ENCODE measurements at regions not wholly inside any gene's neighbourhood (a gene's known extent, or its start where the extent isn't known, plus 50 kb on each side); places are given as distances from the start of the nearest gene placed in this dataset.

- Histone ChIP-seq H3K9me3 (no peaks in the 10 kb centered on the region), H3K27ac (no peak overlapping the region), H3K4me3 (no peak overlapping the region), H3K36me3 (no peaks in the 10 kb centered on the region), H3K27me3 (no peaks in the 10 kb centered on the region), H3K4me1 (no peaks in the 10 kb centered on the region)
- intact Hi-C loops (cut with DNase I) = no loop called here
- ATAC-seq = no peak
- 60% methylated on average over 4 of the region's 6 CpGs for WGBS (ENCODE audit: insufficient coverage, low coverage, low lambda C conversion rate, missing lambda C conversion rate)
- no peak for TF ChIP-seq POLR2A (IDR thresholded peaks at IDR 0.05)
- TF ChIP-seq CTCF (IDR thresholded peaks at IDR 0.05) = no peak
- DNase-seq = no peak
Observed at GRCh38 chr1:5221451-5221850, 567.0 kb downstream of the AJAP1 start.

GRCh38 chr1:5220821-5221220 is 566.4 kb downstream of the AJAP1 start:
- no peak overlapping the region for H3K4me3 ChIP-seq
- H3K27ac ChIP-seq = no peak overlapping the region
- no peaks in the 10 kb centered on the region for H3K9me3 ChIP-seq
- H3K4me1 ChIP-seq = no peaks in the 10 kb centered on the region
- no peaks in the 10 kb centered on the region for H3K27me3 ChIP-seq
- WGBS (ENCODE audit: insufficient coverage, low coverage, low lambda C conversion rate, missing lambda C conversion rate) = 29% methylated on average over 7 of the region's 7 CpGs
- H3K36me3 ChIP-seq = no peaks in the 10 kb centered on the region
- DNase-seq = no peak
- ATAC-seq = no peak
- intact Hi-C loops (cut with DNase I) = no loop called here
- TF ChIP-seq POLR2A (IDR thresholded peaks at IDR 0.05) (no peak), CTCF (IDR thresholded peaks at IDR 0.05) (no peak)

GRCh38 chr1:5220421-5220820 is 566.0 kb downstream of the AJAP1 start:
- Histone ChIP-seq H3K4me3 (no peak overlapping the region), H3K9me3 (no peaks in the 10 kb centered on the region), H3K36me3 (no peaks in the 10 kb centered on the region), H3K27me3 (no peaks in the 10 kb centered on the region), H3K4me1 (no peaks in the 10 kb centered on the region), H3K27ac (no peak overlapping the region)
- 29% methylated on average over 2 of the region's 2 CpGs for WGBS (ENCODE audit: insufficient coverage, low coverage, low lambda C conversion rate, missing lambda C conversion rate)
- intact Hi-C loops (cut with DNase I) = no loop called here
- ATAC-seq (no peak), DNase-seq (no peak)
- TF ChIP-seq CTCF (IDR thresholded peaks at IDR 0.05) = no peak
- no peak for TF ChIP-seq POLR2A (IDR thresholded peaks at IDR 0.05)

- intact Hi-C loops (cut with DNase I) = no loop called here
- Histone ChIP-seq H3K4me3 (no peak overlapping the region), H3K9me3 (no peaks in the 10 kb centered on the region), H3K36me3 (no peaks in the 10 kb centered on the region), H3K27ac (no peak overlapping the region), H3K4me1 (no peaks in the 10 kb centered on the region), H3K27me3 (no peaks in the 10 kb centered on the region)
- DNase-seq = no peak
- WGBS (ENCODE audit: insufficient coverage, low coverage, low lambda C conversion rate, missing lambda C conversion rate) = 54% methylated on average over 2 of the region's 3 CpGs
- TF ChIP-seq POLR2A (IDR thresholded peaks at IDR 0.05) (no peak), CTCF (IDR thresholded peaks at IDR 0.05) (no peak)
- ATAC-seq = no peak
Observed at GRCh38 chr1:5200006-5200405, 545.6 kb downstream of the AJAP1 start.

GRCh38 chr1:5198328-5198727 is 543.9 kb downstream of the AJAP1 start:
- DNase-seq = no peak
- Histone ChIP-seq H3K4me1 (no peaks in the 10 kb centered on the region), H3K4me3 (no peak overlapping the region), H3K36me3 (no peaks in the 10 kb centered on the region), H3K27me3 (no peaks in the 10 kb centered on the region), H3K9me3 (no peaks in the 10 kb centered on the region), H3K27ac (no peak overlapping the region)
- intact Hi-C loops (cut with DNase I) = no loop called here
- no peak for TF ChIP-seq CTCF (IDR thresholded peaks at IDR 0.05)
- TF ChIP-seq POLR2A (IDR thresholded peaks at IDR 0.05) = no peak
- 51% methylated on average over 5 of the region's 5 CpGs for WGBS (ENCODE audit: insufficient coverage, low coverage, low lambda C conversion rate, missing lambda C conversion rate)
- ATAC-seq = no peak

Measured in right lobe of liver (tissue), 6 donors.